ENCODE measurements at regions not wholly inside any gene's neighbourhood (a gene's known extent, or its start where the extent isn't known, plus 50 kb on each side); places are given as distances from the start of the nearest gene placed in this dataset.

DNA sequence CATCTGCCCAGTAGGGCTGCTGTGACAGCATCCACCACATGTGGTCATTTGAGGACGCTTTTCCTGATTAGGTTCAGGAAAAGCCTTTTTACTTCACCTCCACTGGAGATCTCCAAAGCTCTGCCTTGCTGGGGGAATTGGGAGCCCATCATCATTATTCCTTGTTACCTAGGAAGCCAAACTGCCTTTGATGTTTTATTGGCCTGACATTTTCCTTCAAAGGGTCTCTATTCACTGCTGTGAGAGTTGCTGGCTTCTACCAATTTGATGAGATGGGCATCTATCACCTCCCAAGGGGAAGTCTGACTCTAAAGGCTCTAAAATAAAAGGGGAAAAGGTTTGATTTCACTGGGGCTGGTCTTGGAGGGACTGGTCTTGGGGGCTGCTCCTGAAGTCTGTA lies 678.6 kb downstream of the PTPRU start:
- TF ChIP-seq ZNF8 (CRISPR knock-in tag; IDR thresholded peaks at IDR 0.05): no peak
- TF ChIP-seq TCF4 (CRISPR knock-in tag; IDR thresholded peaks at IDR 0.05; ENCODE audit: borderline replicate concordance): no peak
- TF ChIP-seq ESRRG (CRISPR knock-in tag; IDR thresholded peaks at IDR 0.05): no peak
- no peak for TF ChIP-seq PATZ1 (CRISPR knock-in tag; IDR thresholded peaks at IDR 0.05; ENCODE audit: borderline replicate concordance)
- TF ChIP-seq, protein P1, sequence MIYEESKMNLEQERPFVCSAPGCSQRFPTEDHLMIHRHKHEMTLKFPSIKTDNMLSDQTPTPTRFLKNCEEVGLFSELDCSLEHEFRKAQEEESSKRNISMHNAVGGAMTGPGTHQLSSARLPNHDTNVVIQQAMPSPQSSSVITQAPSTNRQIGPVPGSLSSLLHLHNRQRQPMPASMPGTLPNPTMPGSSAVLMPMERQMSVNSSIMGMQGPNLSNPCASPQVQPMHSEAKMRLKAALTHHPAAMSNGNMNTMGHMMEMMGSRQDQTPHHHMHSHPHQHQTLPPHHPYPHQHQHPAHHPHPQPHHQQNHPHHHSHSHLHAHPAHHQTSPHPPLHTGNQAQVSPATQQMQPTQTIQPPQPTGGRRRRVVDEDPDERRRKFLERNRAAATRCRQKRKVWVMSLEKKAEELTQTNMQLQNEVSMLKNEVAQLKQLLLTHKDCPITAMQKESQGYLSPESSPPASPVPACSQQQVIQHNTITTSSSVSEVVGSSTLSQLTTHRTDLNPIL (CRISPR knock-in tag; IDR thresholded peaks at IDR 0.05; ENCODE audit: low read depth): no peak
- no peak for TF ChIP-seq OSR1 (CRISPR knock-in tag; IDR thresholded peaks at IDR 0.05)
- TF ChIP-seq ZFP30 (CRISPR knock-in tag; IDR thresholded peaks at IDR 0.05): no peak
